OCI-LY3 (cell line): ENCODE measurements at regions not wholly inside any gene's neighbourhood (a gene's known extent, or its start where the extent isn't known, plus 50 kb on each side); places are given as distances from the start of the nearest gene placed in this dataset.
"Not testable (repeated sequence)": the region's sequence is repeated elsewhere in the genome, so short reads cannot be mapped to it uniquely, and the experiment has no call there.

ENCODE experiments used
- H2AFZ ChIP-seq: fragments of 200-600, 300-600 bp; shearing (Covaris generic); 2 replicates; pipeline ENCODE4 v1.6.0; 2014; ENCODE audit warnings: antibody characterized with exemption, low read depth, low read length
- H3K27ac ChIP-seq: fragments of 200-600, 300-600 bp; sonication (generic); 2 replicates; pipeline ENCODE4 v1.5.1; 2014; ENCODE audit warnings: mild to moderate bottlenecking, low read length, moderate library complexity, mixed read lengths
- H3K27me3 ChIP-seq: fragments of 200-600, 300-600 bp; sonication (generic); 2 replicates; pipeline ENCODE4 v1.6.1; 2014; ENCODE audit warnings: low read depth, low read length, mixed read lengths
- H3K36me3 ChIP-seq: fragments of 200-600, 300-600 bp; sonication (generic); replicated peaks from 2 replicates; pipeline ENCODE3; 2014; ENCODE audit warnings: low read depth, low read length, mixed read lengths
- H3K4me1 ChIP-seq: fragments of 300-600, 200-600 bp; sonication (generic); 2 replicates; pipeline ENCODE4 v1.6.1; 2014; ENCODE audit warnings: low read length, mixed read lengths
- H3K4me2 ChIP-seq: fragments of 200-600, 300-600 bp; sonication (generic); 2 replicates; pipeline ENCODE4 v1.6.1; 2014; ENCODE audit warnings: low read length, mixed read lengths
- H3K4me3 ChIP-seq: fragments of 300-600, 200-600 bp; sonication (generic); 2 replicates; pipeline ENCODE4 v1.5.1; 2014; ENCODE audit warnings: antibody characterized with exemption, mild to moderate bottlenecking, low read length, moderate library complexity
- H3K79me2 ChIP-seq: fragments of 300-600, 200-600 bp; shearing (Covaris generic); 2 replicates; pipeline ENCODE4 v1.6.1; 2014; ENCODE audit warnings: mild to moderate bottlenecking, low read length, mixed read lengths
- H3K9ac ChIP-seq: fragments of 300-600, 200-600 bp; shearing (Covaris generic); 2 replicates; pipeline ENCODE4 v1.6.0; 2014; ENCODE audit warnings: mild to moderate bottlenecking, low read length, moderate library complexity
- H3K9me3 ChIP-seq: fragments of 200-600, 300-600 bp; shearing (Covaris generic); 2 replicates; pipeline ENCODE4 v1.6.1; 2014; ENCODE audit warnings: low read length, mixed read lengths; ENCODE audit not compliant: insufficient read depth
- H4K20me1 ChIP-seq: fragments of 200-600, 300-600 bp; sonication (generic); 2 replicates; pipeline ENCODE4 v1.6.1; 2016; ENCODE audit warnings: low read length, mixed read lengths; ENCODE audit not compliant: insufficient read depth
- CTCF ChIP-seq: fragments of 200-600, 300-600 bp; sonication (generic); IDR thresholded peaks from 2 replicates; pipeline ENCODE4 v1.5.1; 2014; ENCODE audit warnings: antibody characterized with exemption, low read length, low read depth
- EZH2phosphoT487 ChIP-seq: fragments of 200-600 bp; shearing (Covaris generic); IDR thresholded peaks from 2 replicates; pipeline ENCODE4 v1.6.1; 2018; ENCODE audit warnings: antibody characterized with exemption, mixed run types, low read depth

GRCh38 chr2:113334147-113334546, 55.4 kb upstream of the PAX8 start:
- Histone ChIP-seq H4K20me1 (no peaks in the 10 kb centered on the region), H3K36me3 (no peaks in the 10 kb centered on the region), H3K9me3 (no peaks in the 10 kb centered on the region), H3K4me2 (no peak overlapping the region), H3K27me3 (peaks cover 21% of the 10 kb centered on the region), H3K4me3 (no peak overlapping the region), H3K9ac (no peak overlapping the region), H3K4me1 (no peaks in the 10 kb centered on the region), H2AFZ (no peak overlapping the region), H3K79me2 (no peaks in the 10 kb centered on the region), H3K27ac (no peak overlapping the region)
- no peak for TF ChIP-seq EZH2phosphoT487
- TF ChIP-seq CTCF = no peak

- not testable (repeated sequence) for H3K4me1 ChIP-seq, H3K79me2 ChIP-seq, H3K27ac ChIP-seq, H2AFZ ChIP-seq, H3K9ac ChIP-seq, H3K36me3 ChIP-seq, H3K4me3 ChIP-seq, H3K9me3 ChIP-seq, H4K20me1 ChIP-seq, H3K4me2 ChIP-seq
- H3K27me3 ChIP-seq = peaks cover 16% of the 10 kb centered on the region
These were observed 55.0 kb upstream of the PAX8 start for GRCh38 chr2:113333735-113334134.

- H3K4me3 ChIP-seq, H3K27me3 ChIP-seq, H2AFZ ChIP-seq, H3K4me1 ChIP-seq, H3K79me2 ChIP-seq, H3K27ac ChIP-seq, H3K4me2 ChIP-seq, H4K20me1 ChIP-seq, H3K36me3 ChIP-seq, H3K9me3 ChIP-seq, H3K9ac ChIP-seq: not testable (repeated sequence)
These were observed 51.5 kb upstream of the PAX8 start for GRCh38 chr2:113330060-113330767.

- H3K27me3 ChIP-seq, H4K20me1 ChIP-seq, H3K9me3 ChIP-seq, H3K4me2 ChIP-seq, H2AFZ ChIP-seq, H3K4me1 ChIP-seq, H3K9ac ChIP-seq, H3K36me3 ChIP-seq, H3K27ac ChIP-seq, H3K79me2 ChIP-seq, H3K4me3 ChIP-seq: not testable (repeated sequence)
These were observed 50.3 kb upstream of the PAX8 start for GRCh38 chr2:113328973-113329372.

- H3K4me2 ChIP-seq, H3K27me3 ChIP-seq, H4K20me1 ChIP-seq, H2AFZ ChIP-seq, H3K27ac ChIP-seq, H3K79me2 ChIP-seq, H3K9ac ChIP-seq, H3K4me3 ChIP-seq, H3K4me1 ChIP-seq, H3K36me3 ChIP-seq, H3K9me3 ChIP-seq: not testable (repeated sequence)
These were observed 49.9 kb upstream of the PAX8 start for GRCh38 chr2:113328572-113328971.
